Retinal pigment epithelial cell (primary cell): ENCODE measurements at regions not wholly inside any gene's neighbourhood (a gene's known extent, or its start where the extent isn't known, plus 50 kb on each side); places are given as distances from the start of the nearest gene placed in this dataset.

Source experiments
- DNase-seq: peaks from one replicate; pipeline ENCODE4 v3.0.0-alpha.2; 2010; ENCODE audit warnings: low read depth
- H3K4me3 ChIP-seq: 2 replicates; pipeline ENCODE4 v1.5.1; 2011; ENCODE audit warnings: mild to moderate bottlenecking, low read length, control low read depth, moderate library complexity
- TF ChIP-seq, protein P1 (sequence below): conservative IDR thresholded peaks from 2 replicates; pipeline ENCODE4 v1.5.1; 2011; ENCODE audit warnings: low read depth, low read length, control low read depth, inconsistent platforms

DNA sequence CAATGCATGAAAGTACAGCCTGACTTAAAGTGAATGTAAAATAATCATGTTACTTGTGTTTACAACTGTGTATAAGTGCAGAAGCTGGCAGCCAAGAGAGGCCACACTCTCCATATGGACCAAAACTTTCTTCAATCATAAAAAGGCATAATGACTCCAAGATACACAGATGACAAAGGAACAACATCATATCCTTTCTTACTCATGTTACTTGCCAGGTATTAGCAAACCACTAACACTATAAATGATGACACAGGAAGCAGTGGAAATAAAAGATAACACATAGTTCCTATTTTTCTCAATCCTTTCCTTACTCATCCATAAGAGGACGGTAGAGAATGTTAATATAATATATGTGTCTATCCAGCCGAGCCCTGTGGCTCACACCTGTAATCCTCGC, 400.0 kb upstream of the CDH2 start:
- DNase-seq = no peak
- H3K4me3 ChIP-seq = no peak overlapping the region
- TF ChIP-seq, protein P1, sequence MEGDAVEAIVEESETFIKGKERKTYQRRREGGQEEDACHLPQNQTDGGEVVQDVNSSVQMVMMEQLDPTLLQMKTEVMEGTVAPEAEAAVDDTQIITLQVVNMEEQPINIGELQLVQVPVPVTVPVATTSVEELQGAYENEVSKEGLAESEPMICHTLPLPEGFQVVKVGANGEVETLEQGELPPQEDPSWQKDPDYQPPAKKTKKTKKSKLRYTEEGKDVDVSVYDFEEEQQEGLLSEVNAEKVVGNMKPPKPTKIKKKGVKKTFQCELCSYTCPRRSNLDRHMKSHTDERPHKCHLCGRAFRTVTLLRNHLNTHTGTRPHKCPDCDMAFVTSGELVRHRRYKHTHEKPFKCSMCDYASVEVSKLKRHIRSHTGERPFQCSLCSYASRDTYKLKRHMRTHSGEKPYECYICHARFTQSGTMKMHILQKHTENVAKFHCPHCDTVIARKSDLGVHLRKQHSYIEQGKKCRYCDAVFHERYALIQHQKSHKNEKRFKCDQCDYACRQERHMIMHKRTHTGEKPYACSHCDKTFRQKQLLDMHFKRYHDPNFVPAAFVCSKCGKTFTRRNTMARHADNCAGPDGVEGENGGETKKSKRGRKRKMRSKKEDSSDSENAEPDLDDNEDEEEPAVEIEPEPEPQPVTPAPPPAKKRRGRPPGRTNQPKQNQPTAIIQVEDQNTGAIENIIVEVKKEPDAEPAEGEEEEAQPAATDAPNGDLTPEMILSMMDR = no peak

DNA sequence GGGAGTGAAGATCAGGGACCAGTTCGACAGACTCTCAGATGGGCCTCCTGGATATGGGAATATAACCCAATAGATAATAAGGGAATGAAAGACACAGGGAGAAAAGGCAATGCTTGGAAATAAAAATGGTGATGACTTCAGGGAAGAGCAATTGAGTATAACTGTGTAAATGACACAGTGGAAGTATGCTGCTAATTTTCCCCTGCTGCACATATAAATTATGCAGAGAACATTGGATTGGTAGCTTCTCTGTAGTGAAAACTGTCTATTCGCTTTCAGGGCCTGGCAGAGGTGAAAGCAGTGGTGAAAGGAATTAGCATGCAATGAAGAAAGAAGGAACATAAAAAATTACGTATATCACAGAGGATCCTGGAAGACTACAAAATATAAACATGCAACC, 398.2 kb upstream of the CDH2 start:
- H3K4me3 ChIP-seq = no peak overlapping the region
- TF ChIP-seq, protein P1 = no peak
- DNase-seq = no peak

DNA sequence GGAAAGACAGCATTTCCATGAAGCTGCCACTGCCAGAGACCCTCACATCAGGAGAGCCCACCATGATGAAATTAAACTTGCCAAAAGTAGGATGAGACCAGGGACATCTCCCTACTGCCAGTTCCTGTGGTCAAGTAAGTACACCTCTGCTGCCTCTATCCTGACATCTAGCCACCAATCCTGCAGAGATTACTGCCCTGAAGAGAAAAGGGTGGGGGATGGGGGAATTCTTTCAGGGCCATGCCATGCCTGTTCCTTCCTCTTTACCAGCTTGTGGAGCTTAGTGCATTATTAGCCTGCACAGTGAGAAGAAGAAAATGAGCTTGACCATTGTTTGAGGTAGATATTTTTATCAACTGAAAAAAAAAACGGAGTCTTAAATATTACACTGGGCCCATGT, 397.2 kb upstream of the CDH2 start:
- DNase-seq = no peak
- TF ChIP-seq, protein P1 = no peak
- H3K4me3 ChIP-seq = no peak overlapping the region

DNA sequence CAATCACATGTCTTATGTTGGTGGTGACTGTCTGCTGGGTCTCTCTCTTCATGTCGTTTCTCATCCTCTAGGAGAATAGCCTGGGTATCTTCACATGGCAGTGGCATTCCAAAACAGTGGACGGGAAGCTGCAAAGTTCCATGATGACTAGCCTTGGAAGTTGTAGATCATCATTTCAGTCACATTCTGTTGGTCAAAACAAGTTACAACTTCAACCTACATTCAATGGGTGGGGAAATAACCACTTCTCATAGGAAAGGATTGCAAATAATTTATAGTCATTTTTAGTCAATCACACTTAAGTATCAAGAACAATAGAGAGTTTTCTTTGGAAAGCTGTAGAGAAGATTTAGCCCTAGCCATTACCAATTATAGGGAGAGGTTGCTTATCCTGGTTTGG, 395.0 kb upstream of the CDH2 start:
- TF ChIP-seq, protein P1 = no peak
- DNase-seq = no peak
- H3K4me3 ChIP-seq = no peak overlapping the region

DNA sequence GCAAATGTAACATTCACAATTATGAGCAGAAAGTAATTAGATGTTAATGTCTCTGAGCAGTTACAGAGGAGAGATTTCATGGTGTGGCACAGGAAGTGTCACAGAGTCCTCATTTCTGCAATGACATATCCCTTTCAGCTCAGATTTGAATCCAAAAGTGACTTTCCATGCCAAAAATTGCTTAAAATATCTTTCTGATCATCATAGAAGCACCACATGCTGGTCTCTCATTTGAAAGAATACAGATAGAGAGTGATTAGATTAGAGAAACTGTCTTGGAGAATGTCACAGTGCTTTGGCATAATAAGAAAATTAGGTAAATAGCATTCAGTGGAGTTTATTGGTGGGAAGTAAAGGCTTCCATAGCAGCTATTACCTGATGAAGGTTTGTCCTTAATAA, 383.4 kb upstream of the CDH2 start:
- no peak for DNase-seq
- TF ChIP-seq, protein P1 = no peak
- H3K4me3 ChIP-seq = no peak overlapping the region

DNA sequence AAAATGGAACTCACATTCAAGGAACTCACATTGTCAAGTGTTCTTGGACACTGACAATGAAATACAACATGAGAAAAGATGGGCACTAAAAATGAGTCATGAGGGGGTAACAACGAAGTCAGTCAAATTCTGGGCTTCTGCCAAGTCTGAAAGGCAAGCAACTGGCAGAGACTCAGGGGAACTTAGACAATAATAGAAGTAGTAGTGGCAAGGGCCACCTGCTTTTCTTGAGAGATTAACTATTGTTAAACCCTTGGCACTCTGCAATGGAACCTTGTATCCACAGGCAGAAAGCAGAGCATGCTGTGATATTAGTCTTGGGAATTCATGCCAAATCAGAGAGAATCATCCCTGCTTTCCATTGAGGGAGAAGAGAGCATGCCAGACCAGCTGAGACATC, 382.6 kb upstream of the CDH2 start:
- no peak overlapping the region for H3K4me3 ChIP-seq
- DNase-seq = no peak
- TF ChIP-seq, protein P1 = no peak

DNA sequence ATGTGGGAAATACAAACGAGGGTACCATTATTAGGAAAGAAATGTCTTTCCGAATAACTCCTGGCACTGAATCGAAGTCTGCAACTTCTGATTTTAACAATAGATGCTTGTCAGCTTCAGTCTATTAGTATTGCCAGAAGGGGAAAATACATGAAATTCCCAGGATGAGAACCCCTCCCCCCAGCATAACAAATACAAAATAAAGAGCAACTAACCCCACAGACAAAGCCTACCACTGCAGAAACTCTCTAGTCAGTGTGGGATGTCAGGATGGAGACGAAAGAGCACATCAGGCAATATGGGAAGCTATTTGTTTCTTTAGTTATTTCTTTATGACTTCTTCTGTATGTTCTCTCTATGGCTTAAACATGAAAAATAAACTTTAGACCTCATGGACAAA, 365.0 kb upstream of the CDH2 start:
- TF ChIP-seq, protein P1 = no peak
- no peak for DNase-seq
- no peak overlapping the region for H3K4me3 ChIP-seq
